Hepatocyte (in vitro differentiated cells): ENCODE measurements at regions not wholly inside any gene's neighbourhood (a gene's known extent, or its start where the extent isn't known, plus 50 kb on each side); places are given as distances from the start of the nearest gene placed in this dataset.

Experiments used
- DNase-seq: peaks from one replicate; pipeline ENCODE4 v3.0.0-alpha.2; 2016; ENCODE audit warnings: low spot score
- H2AFZ ChIP-seq: fragments of 200-600 bp; sonication (generic); 2 replicates; pipeline ENCODE4 v1.6.0; 2016; ENCODE audit warnings: antibody characterized with exemption, mild to moderate bottlenecking
- H3K27ac ChIP-seq: fragments of 200-600 bp; sonication (generic); 2 replicates; pipeline ENCODE4 v1.5.1; 2016; ENCODE audit warnings: mild to moderate bottlenecking
- H3K27me3 ChIP-seq: fragments of 200-600 bp; sonication (generic); 2 replicates; pipeline ENCODE4 v1.6.1; 2016
- H3K36me3 ChIP-seq: fragments of 200-600 bp; sonication (generic); replicated peaks from 2 replicates; pipeline ENCODE4 v1.5.1; 2016; ENCODE audit warnings: low read depth; ENCODE audit not compliant: insufficient read depth
- H3K4me1 ChIP-seq: fragments of 200-600 bp; sonication (generic); 2 replicates; pipeline ENCODE4 v1.5.1; 2016; ENCODE audit warnings: mild to moderate bottlenecking, moderate library complexity; ENCODE audit not compliant: insufficient read depth
- H3K4me2 ChIP-seq: fragments of 200-600 bp; sonication (generic); 2 replicates; pipeline ENCODE4 v1.6.0; 2016
- H3K4me3 ChIP-seq: fragments of 200-600 bp; sonication (generic); 2 replicates; pipeline ENCODE4 v1.5.1; 2016; ENCODE audit warnings: mild to moderate bottlenecking
- H3K79me2 ChIP-seq: fragments of 200-600 bp; sonication (generic); 2 replicates; pipeline ENCODE4 v1.6.0; 2017; ENCODE audit warnings: mild to moderate bottlenecking
- H3K9me2 ChIP-seq: fragments of 200-600 bp; sonication (generic); replicated peaks from 2 replicates; pipeline ENCODE4 v1.6.0; 2017; ENCODE audit warnings: mild to moderate bottlenecking; ENCODE audit not compliant: insufficient read depth
- H3K9me3 ChIP-seq: fragments of 200-600 bp; sonication (generic); 2 replicates; pipeline ENCODE4 v1.5.1; 2016; ENCODE audit warnings: low read depth, mild to moderate bottlenecking
- H4K20me1 ChIP-seq: fragments of 200-600 bp; sonication (generic); 2 replicates; pipeline ENCODE4 v1.6.0; 2016; ENCODE audit warnings: mild to moderate bottlenecking; ENCODE audit not compliant: insufficient read depth, poor library complexity, severe bottlenecking
- CTCF ChIP-seq: fragments of 200-600 bp; sonication (generic); IDR thresholded peaks from 2 replicates; pipeline ENCODE4 v1.5.1; 2016; ENCODE audit warnings: antibody characterized with exemption, mild to moderate bottlenecking; ENCODE audit not compliant: poor library complexity
- EZH2 ChIP-seq: fragments of 200-600 bp; sonication (generic); IDR thresholded peaks from 2 replicates; pipeline ENCODE4 v1.6.1; 2016; ENCODE audit warnings: antibody characterized with exemption, mild to moderate bottlenecking, borderline replicate concordance
- EZH2phosphoT487 ChIP-seq: fragments of 200-600 bp; sonication (generic); IDR thresholded peaks from one replicate; pipeline ENCODE4 v1.6.1; 2018; ENCODE audit warnings: antibody characterized with exemption, mild to moderate bottlenecking, low read depth, moderate library complexity; ENCODE audit not compliant: unreplicated experiment, severe bottlenecking
- WGBS: methylation state at CpG from one replicate; pipeline ENCODE4 v1.1.6; 2016; ENCODE audit warnings: low lambda C conversion rate; ENCODE audit errors: missing lambda C conversion rate; 5-methylcytosine and 5-hydroxymethylcytosine counted together

- Histone ChIP-seq H3K4me1 (no peaks in the 10 kb centered on the region), H3K27ac (no peak overlapping the region), H2AFZ (no peak overlapping the region), H3K36me3 (no peaks in the 10 kb centered on the region), H3K9me2 (no peaks in the 10 kb centered on the region), H3K4me3 (no peak overlapping the region), H4K20me1 (no peaks in the 10 kb centered on the region), H3K4me2 (no peak overlapping the region), H3K27me3 (no peaks in the 10 kb centered on the region), H3K79me2 (no peaks in the 10 kb centered on the region), H3K9me3 (no peaks in the 10 kb centered on the region)
- DNase-seq: no peak
- WGBS: 88% methylated on average over 2 of the region's 2 CpGs
- TF ChIP-seq EZH2 (no peak), EZH2phosphoT487 (no peak), CTCF (no peak)
Measured at GRCh38 chr4:46515940-46516339, 126.0 kb upstream of the GABRA2 start.

- no peaks in the 10 kb centered on the region for H3K4me1 ChIP-seq
- no peaks in the 10 kb centered on the region for H3K36me3 ChIP-seq
- no peak overlapping the region for H3K4me3 ChIP-seq
- no peaks in the 10 kb centered on the region for H3K27me3 ChIP-seq
- no peak overlapping the region for H3K4me2 ChIP-seq
- no peak overlapping the region for H3K27ac ChIP-seq
- no peaks in the 10 kb centered on the region for H3K9me2 ChIP-seq
- H2AFZ ChIP-seq: no peak overlapping the region
- H3K79me2 ChIP-seq: no peaks in the 10 kb centered on the region
- H4K20me1 ChIP-seq: no peaks in the 10 kb centered on the region
- DNase-seq: no peak
- no peaks in the 10 kb centered on the region for H3K9me3 ChIP-seq
- WGBS: 97% methylated on average over 2 of the region's 2 CpGs
- TF ChIP-seq EZH2phosphoT487 (no peak), EZH2 (no peak), CTCF (no peak)
Measured at GRCh38 chr4:46508216-46508615, 118.3 kb upstream of the GABRA2 start.

GRCh38 chr4:46506876-46507275 lies 116.9 kb upstream of the GABRA2 start:
- no peak for DNase-seq
- no peaks in the 10 kb centered on the region for H3K27me3 ChIP-seq
- no peaks in the 10 kb centered on the region for H3K79me2 ChIP-seq
- no peak overlapping the region for H3K4me3 ChIP-seq
- no peak overlapping the region for H3K4me2 ChIP-seq
- H3K4me1 ChIP-seq: no peaks in the 10 kb centered on the region
- H3K27ac ChIP-seq: no peak overlapping the region
- WGBS: 85% methylated on average over 4 of the region's 4 CpGs
- no peaks in the 10 kb centered on the region for H3K36me3 ChIP-seq
- no peak for TF ChIP-seq CTCF
- no peak for TF ChIP-seq EZH2
- no peak for TF ChIP-seq EZH2phosphoT487
- no peak overlapping the region for H2AFZ ChIP-seq
- no peaks in the 10 kb centered on the region for H3K9me3 ChIP-seq
- no peaks in the 10 kb centered on the region for H3K9me2 ChIP-seq
- H4K20me1 ChIP-seq: no peaks in the 10 kb centered on the region

GRCh38 chr4:46505131-46505530 lies 115.2 kb upstream of the GABRA2 start:
- Histone ChIP-seq H3K27me3 (no peaks in the 10 kb centered on the region), H3K27ac (no peak overlapping the region), H3K9me2 (no peaks in the 10 kb centered on the region), H3K9me3 (no peaks in the 10 kb centered on the region), H3K4me2 (no peak overlapping the region), H3K4me3 (no peak overlapping the region), H3K4me1 (no peaks in the 10 kb centered on the region), H2AFZ (no peak overlapping the region), H3K36me3 (no peaks in the 10 kb centered on the region), H4K20me1 (no peaks in the 10 kb centered on the region), H3K79me2 (no peaks in the 10 kb centered on the region)
- no peak for DNase-seq
- TF ChIP-seq EZH2: no peak
